ENCODE measurements at regions not wholly inside any gene's neighbourhood (a gene's known extent, or its start where the extent isn't known, plus 50 kb on each side); places are given as distances from the start of the nearest gene placed in this dataset.

- Histone ChIP-seq H3F3A (ENCODE audit: insufficient read depth, low read length) (no peaks in the 10 kb centered on the region), H3K27ac (ENCODE audit: low read length) (no peak overlapping the region), H3K36me3 (replicated peaks; ENCODE audit: insufficient read depth, low read length) (no peaks in the 10 kb centered on the region), H3K4me2 (ENCODE audit: low read depth, low read length) (no peak overlapping the region), H2AFZ (ENCODE audit: low read length) (no peak overlapping the region), H3K79me2 (ENCODE audit: low read length) (no peaks in the 10 kb centered on the region), H3K9me2 (replicated peaks; ENCODE audit: insufficient read depth, low read length) (no peaks in the 10 kb centered on the region), H4K20me1 (ENCODE audit: insufficient read depth, low read length) (no peaks in the 10 kb centered on the region), H3K9me3 (replicated peaks; ENCODE audit: insufficient read depth, low read length) (no peaks in the 10 kb centered on the region), H3K27me3 (replicated peaks; ENCODE audit: insufficient read depth, low read length) (no peaks in the 10 kb centered on the region), H3K4me3 (ENCODE audit: low read length) (no peak overlapping the region), H3K9ac (ENCODE audit: low read length) (no peak overlapping the region), H3K4me1 (ENCODE audit: low read length) (no peaks in the 10 kb centered on the region)
- no peak for TF ChIP-seq EZH2phosphoT487 (IDR thresholded peaks at IDR 0.05; ENCODE audit: low read length)
- no peak for TF ChIP-seq EZH2 (optimal IDR thresholded peaks at IDR 0.05; ENCODE audit: low read depth, low read length)
- no peak for TF ChIP-seq CTCF (IDR thresholded peaks at IDR 0.05; ENCODE audit: low read length)
- DNase-seq = no peak
Measured at GRCh38 chr1:239893127-239893731, 198.5 kb upstream of the FMN2 start.

- H3F3A ChIP-seq (ENCODE audit: insufficient read depth, low read length) = no peaks in the 10 kb centered on the region
- H3K4me1 ChIP-seq (ENCODE audit: low read length) = no peaks in the 10 kb centered on the region
- H2AFZ ChIP-seq (ENCODE audit: low read length) = no peak overlapping the region
- H4K20me1 ChIP-seq (ENCODE audit: insufficient read depth, low read length) = no peaks in the 10 kb centered on the region
- no peak for TF ChIP-seq EZH2phosphoT487 (IDR thresholded peaks at IDR 0.05; ENCODE audit: low read length)
- TF ChIP-seq EZH2 (optimal IDR thresholded peaks at IDR 0.05; ENCODE audit: low read depth, low read length) = no peak
- TF ChIP-seq CTCF (IDR thresholded peaks at IDR 0.05; ENCODE audit: low read length) = no peak
- no peak overlapping the region for H3K27ac ChIP-seq (ENCODE audit: low read length)
- no peaks in the 10 kb centered on the region for H3K27me3 ChIP-seq (replicated peaks; ENCODE audit: insufficient read depth, low read length)
- no peak overlapping the region for H3K4me2 ChIP-seq (ENCODE audit: low read depth, low read length)
- DNase-seq = no peak
- no peaks in the 10 kb centered on the region for H3K79me2 ChIP-seq (ENCODE audit: low read length)
- no peak overlapping the region for H3K9ac ChIP-seq (ENCODE audit: low read length)
- H3K4me3 ChIP-seq (ENCODE audit: low read length) = no peak overlapping the region
- H3K36me3 ChIP-seq (replicated peaks; ENCODE audit: insufficient read depth, low read length) = no peaks in the 10 kb centered on the region
- no peaks in the 10 kb centered on the region for H3K9me2 ChIP-seq (replicated peaks; ENCODE audit: insufficient read depth, low read length)
- no peaks in the 10 kb centered on the region for H3K9me3 ChIP-seq (replicated peaks; ENCODE audit: insufficient read depth, low read length)
Measured at GRCh38 chr1:239896569-239896968, 195.1 kb upstream of the FMN2 start.

DNA sequence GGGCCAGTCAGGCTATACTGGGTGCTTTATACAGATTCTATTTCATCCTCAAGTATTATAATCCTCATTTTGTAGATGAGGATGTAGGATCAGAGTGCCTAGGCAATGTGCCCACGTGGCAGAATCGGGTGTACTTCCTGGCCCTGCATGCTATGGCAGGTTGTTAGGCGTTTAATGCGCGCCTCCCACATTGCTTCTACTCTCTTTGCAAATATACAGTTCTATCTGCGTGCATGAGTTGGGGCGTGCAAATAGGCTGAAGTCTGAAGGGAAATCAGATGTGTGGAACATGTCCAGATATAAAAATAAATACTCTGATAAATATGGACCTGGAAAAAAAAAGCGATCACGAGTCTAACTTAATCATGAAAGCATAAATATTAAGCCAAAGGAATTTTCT, 194.7 kb upstream of the FMN2 start:
- no peak overlapping the region for H2AFZ ChIP-seq (ENCODE audit: low read length)
- no peak overlapping the region for H3K9ac ChIP-seq (ENCODE audit: low read length)
- H3F3A ChIP-seq (ENCODE audit: insufficient read depth, low read length) = no peaks in the 10 kb centered on the region
- no peaks in the 10 kb centered on the region for H4K20me1 ChIP-seq (ENCODE audit: insufficient read depth, low read length)
- no peak for TF ChIP-seq CTCF (IDR thresholded peaks at IDR 0.05; ENCODE audit: low read length)
- no peak for TF ChIP-seq EZH2 (optimal IDR thresholded peaks at IDR 0.05; ENCODE audit: low read depth, low read length)
- DNase-seq = no peak
- H3K9me3 ChIP-seq (replicated peaks; ENCODE audit: insufficient read depth, low read length) = no peaks in the 10 kb centered on the region
- H3K4me2 ChIP-seq (ENCODE audit: low read depth, low read length) = no peak overlapping the region
- no peaks in the 10 kb centered on the region for H3K27me3 ChIP-seq (replicated peaks; ENCODE audit: insufficient read depth, low read length)
- H3K9me2 ChIP-seq (replicated peaks; ENCODE audit: insufficient read depth, low read length) = no peaks in the 10 kb centered on the region
- no peaks in the 10 kb centered on the region for H3K36me3 ChIP-seq (replicated peaks; ENCODE audit: insufficient read depth, low read length)
- no peaks in the 10 kb centered on the region for H3K79me2 ChIP-seq (ENCODE audit: low read length)
- H3K4me1 ChIP-seq (ENCODE audit: low read length) = no peaks in the 10 kb centered on the region
- H3K27ac ChIP-seq (ENCODE audit: low read length) = no peak overlapping the region
- no peak overlapping the region for H3K4me3 ChIP-seq (ENCODE audit: low read length)
